Epidermal melanocyte (primary cell): ENCODE measurements at regions not wholly inside any gene's neighbourhood (a gene's known extent, or its start where the extent isn't known, plus 50 kb on each side); places are given as distances from the start of the nearest gene placed in this dataset.

Experiments
- DNase-seq: peaks from one replicate; pipeline ENCODE4 v3.0.0; 2011; ENCODE audit warnings: low spot score; ENCODE audit not compliant: insufficient read length

GRCh38 chr14:97916100-97916499 lies 1118.9 kb downstream of the VRK1 start:
- DNase-seq: no peak

GRCh38 chr14:97916669-97917568 lies 1119.7 kb downstream of the VRK1 start:
- no peak for DNase-seq

- no peak for DNase-seq
Observed at GRCh38 chr14:97920201-97920600, 1123.0 kb downstream of the VRK1 start.

- no peak for DNase-seq
Observed at GRCh38 chr14:97921296-97921695, 1124.1 kb downstream of the VRK1 start.

- DNase-seq: no peak
Observed at GRCh38 chr14:97924922-97925613, 1127.9 kb downstream of the VRK1 start.

GRCh38 chr14:97930166-97930565 lies 1133.0 kb downstream of the VRK1 start:
- no peak for DNase-seq

- DNase-seq: no peak
Observed at GRCh38 chr14:97931273-97931672, 1134.1 kb downstream of the VRK1 start.

GRCh38 chr14:97942921-97943320 lies 1145.7 kb downstream of the VRK1 start:
- DNase-seq: no peak

GRCh38 chr14:97943619-97944018 lies 1146.4 kb downstream of the VRK1 start:
- DNase-seq: no peak

GRCh38 chr14:97944380-97944779 lies 1147.2 kb downstream of the VRK1 start:
- DNase-seq: no peak

GRCh38 chr14:97945631-97946030 lies 1148.4 kb downstream of the VRK1 start:
- no peak for DNase-seq

GRCh38 chr14:97946240-97946639 lies 1149.1 kb downstream of the VRK1 start:
- DNase-seq: no peak

- no peak for DNase-seq
Observed at GRCh38 chr14:97946641-97947040, 1149.5 kb downstream of the VRK1 start.

GRCh38 chr14:97948841-97949240 lies 1151.7 kb downstream of the VRK1 start:
- no peak for DNase-seq

GRCh38 chr14:97956581-97957340 lies 1159.6 kb downstream of the VRK1 start:
- DNase-seq: no peak

GRCh38 chr14:97959251-97959650 lies 1162.1 kb downstream of the VRK1 start:
- no peak for DNase-seq

- no peak for DNase-seq
Observed at GRCh38 chr14:97960436-97960835, 1163.3 kb downstream of the VRK1 start.

- DNase-seq: no peak
Observed at GRCh38 chr14:97970222-97970621, 1173.0 kb downstream of the VRK1 start.

GRCh38 chr14:97975216-97975615 lies 1178.0 kb downstream of the VRK1 start:
- DNase-seq: no peak

- DNase-seq: no peak
Observed at GRCh38 chr14:97975962-97976361, 1178.8 kb downstream of the VRK1 start.

GRCh38 chr14:97976861-97977260 lies 1179.7 kb downstream of the VRK1 start:
- DNase-seq: no peak
